ENCODE measurements at regions not wholly inside any gene's neighbourhood (a gene's known extent, or its start where the extent isn't known, plus 50 kb on each side); places are given as distances from the start of the nearest gene placed in this dataset.

- Histone ChIP-seq H3K27me3 (ENCODE audit: control insufficient read depth in 1 of 2, insufficient read depth in 2 of 2, low read length in 2 of 2) (no peaks in the 10 kb centered on the region), H3K4me2 (ENCODE audit: low read depth, low read length) (no peak overlapping the region), H3K79me2 (ENCODE audit: insufficient read depth, low read length) (no peaks in the 10 kb centered on the region), H3K36me3 (replicated peaks in 1 of 2; ENCODE audit: control insufficient read depth in 1 of 2, insufficient read depth in 2 of 2, low read length in 2 of 2) (no peaks in the 10 kb centered on the region), H2AFZ (ENCODE audit: low read length) (no peak overlapping the region), H3K9me3 (ENCODE audit: low read length) (peaks cover 14% of the 10 kb centered on the region), H3K9ac (ENCODE audit: insufficient read depth, low read depth, low read length) (no peak overlapping the region), H4K20me1 (ENCODE audit: insufficient read depth, low read length) (no peaks in the 10 kb centered on the region), H3K4me1 (ENCODE audit: insufficient read depth, low read length) (no peaks in the 10 kb centered on the region), H3K27ac (ENCODE audit: extremely low read length, insufficient read depth, low read length) (no peak overlapping the region), H3K4me3 (replicated peaks in 1 of 3; ENCODE audit: insufficient read depth in 1 of 3, low read depth in 2 of 3, low read length in 3 of 3) (no peak overlapping the region)
- BruUV-seq (replicated peaks), result no TSS peak
- ChIA-PET CTCF (ENCODE audit: low intra/inter-chr PET ratio, low total read pairs) (no interaction called here), POLR2A (no interaction called here)
- no peak for FAIRE-seq
- in situ Hi-C loops (cut with HindIII; ENCODE audit: extremely low pct_ligation_motif_present, low pct_unique_long_range_greater_than_20kb) (no loop called here), intact Hi-C loops (cut with micrococcal nuclease; ENCODE audit: unreplicated experiment) (no loop called here)
- DNase-seq (ENCODE audit: low spot score), result no peak
- TF ChIP-seq FOXA1 (IDR thresholded peaks at IDR 0.05), result no peak
- TF ChIP-seq FOXA1 (CRISPR knock-in tag; IDR thresholded peaks at IDR 0.05), result no peak
- no peak for TF ChIP-seq ZNF792 (CRISPR knock-in tag; IDR thresholded peaks at IDR 0.05)
- no peak for TF ChIP-seq ZNF260 (CRISPR knock-in tag; IDR thresholded peaks at IDR 0.05; ENCODE audit: borderline replicate concordance, low read depth)
- no peak for TF ChIP-seq ZNF253 (CRISPR knock-in tag; IDR thresholded peaks at IDR 0.05; ENCODE audit: borderline replicate concordance)
- TF ChIP-seq ZNF468 (CRISPR knock-in tag; IDR thresholded peaks at IDR 0.05), result no peak
- no peak for TF ChIP-seq PREB (CRISPR knock-in tag; IDR thresholded peaks at IDR 0.05)
- TF ChIP-seq CREM (IDR thresholded peaks at IDR 0.05), result no peak
- TF ChIP-seq CREM (CRISPR knock-in tag; IDR thresholded peaks at IDR 0.05), result no peak
- TF ChIP-seq CEBPZ (IDR thresholded peaks at IDR 0.05; ENCODE audit: low read length), result no peak
- TF ChIP-seq TSC22D2 (CRISPR knock-in tag; IDR thresholded peaks at IDR 0.05; ENCODE audit: borderline replicate concordance), result no peak
- TF ChIP-seq ETV5 (CRISPR knock-in tag; IDR thresholded peaks at IDR 0.05; ENCODE audit: borderline replicate concordance), result no peak
- TF ChIP-seq MAFF (IDR thresholded peaks at IDR 0.05; ENCODE audit: low read depth, low read length), result no peak
- TF ChIP-seq REL (CRISPR knock-in tag; conservative IDR thresholded peaks at IDR 0.05), result no peak
- no peak for TF ChIP-seq EZH2 (conservative IDR thresholded peaks at IDR 0.05; ENCODE audit: low read depth, low read length)
- TF ChIP-seq HMGXB3 (CRISPR knock-in tag; IDR thresholded peaks at IDR 0.05; ENCODE audit: borderline replicate concordance), result no peak
- no peak for TF ChIP-seq KLF13 (CRISPR knock-in tag; IDR thresholded peaks at IDR 0.05)
- no peak for TF ChIP-seq ZNF749 (CRISPR knock-in tag; IDR thresholded peaks at IDR 0.05; ENCODE audit: borderline replicate concordance)
- TF ChIP-seq SMAD9 (CRISPR knock-in tag; IDR thresholded peaks at IDR 0.05), result no peak
- no peak for TF ChIP-seq ZNF234 (CRISPR knock-in tag; conservative IDR thresholded peaks at IDR 0.05)
- ATAC-seq, result no peak
Observed at GRCh38 chr11:80673566-80673965, 1232.7 kb upstream of the TENM4 start.
